ENCODE measurements at regions not wholly inside any gene's neighbourhood (a gene's known extent, or its start where the extent isn't known, plus 50 kb on each side); places are given as distances from the start of the nearest gene placed in this dataset.

DNA sequence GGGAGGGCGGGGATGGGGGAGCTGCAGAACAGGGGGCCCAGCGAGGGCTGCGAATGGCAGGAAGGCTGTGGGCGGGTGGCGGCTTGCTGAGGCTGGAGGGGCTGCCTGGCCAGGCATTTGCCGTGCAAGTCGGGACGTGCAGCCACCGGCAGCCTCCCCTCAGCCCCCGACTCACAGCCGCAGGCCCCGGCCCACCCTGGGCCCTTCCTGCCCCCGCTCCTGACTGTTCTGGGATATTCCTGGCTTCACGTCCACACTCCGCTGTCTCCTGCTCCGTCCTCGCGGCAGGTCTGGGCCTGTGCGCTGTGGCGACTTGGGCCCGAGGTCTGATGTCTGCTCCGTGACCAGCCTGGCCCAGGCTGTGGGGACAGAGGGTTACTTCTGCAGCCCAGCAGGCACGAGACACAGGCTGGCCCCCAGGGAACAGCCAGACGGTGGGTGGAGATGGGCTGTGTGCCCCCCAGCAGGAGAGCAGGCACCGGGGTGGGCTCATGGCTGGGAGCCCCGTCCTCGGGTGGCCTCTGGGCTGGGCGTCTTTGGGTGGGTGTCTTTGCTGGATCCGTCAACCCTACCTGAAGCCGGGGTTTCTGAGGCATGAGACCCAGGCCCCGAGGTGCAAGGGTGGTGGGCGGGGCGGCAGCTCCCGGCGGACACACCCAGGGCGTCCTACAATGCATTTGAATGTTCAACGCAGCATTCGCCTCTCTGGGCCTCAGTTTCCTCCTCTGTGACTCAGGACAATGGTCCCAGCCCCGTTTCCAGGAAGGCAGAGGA, 86.5 kb downstream of the FOXL3 start (continued):
- TF ChIP-seq RCOR1 (conservative IDR thresholded peaks at IDR 0.05; ENCODE audit: low read depth, low read length): no peak

DNA sequence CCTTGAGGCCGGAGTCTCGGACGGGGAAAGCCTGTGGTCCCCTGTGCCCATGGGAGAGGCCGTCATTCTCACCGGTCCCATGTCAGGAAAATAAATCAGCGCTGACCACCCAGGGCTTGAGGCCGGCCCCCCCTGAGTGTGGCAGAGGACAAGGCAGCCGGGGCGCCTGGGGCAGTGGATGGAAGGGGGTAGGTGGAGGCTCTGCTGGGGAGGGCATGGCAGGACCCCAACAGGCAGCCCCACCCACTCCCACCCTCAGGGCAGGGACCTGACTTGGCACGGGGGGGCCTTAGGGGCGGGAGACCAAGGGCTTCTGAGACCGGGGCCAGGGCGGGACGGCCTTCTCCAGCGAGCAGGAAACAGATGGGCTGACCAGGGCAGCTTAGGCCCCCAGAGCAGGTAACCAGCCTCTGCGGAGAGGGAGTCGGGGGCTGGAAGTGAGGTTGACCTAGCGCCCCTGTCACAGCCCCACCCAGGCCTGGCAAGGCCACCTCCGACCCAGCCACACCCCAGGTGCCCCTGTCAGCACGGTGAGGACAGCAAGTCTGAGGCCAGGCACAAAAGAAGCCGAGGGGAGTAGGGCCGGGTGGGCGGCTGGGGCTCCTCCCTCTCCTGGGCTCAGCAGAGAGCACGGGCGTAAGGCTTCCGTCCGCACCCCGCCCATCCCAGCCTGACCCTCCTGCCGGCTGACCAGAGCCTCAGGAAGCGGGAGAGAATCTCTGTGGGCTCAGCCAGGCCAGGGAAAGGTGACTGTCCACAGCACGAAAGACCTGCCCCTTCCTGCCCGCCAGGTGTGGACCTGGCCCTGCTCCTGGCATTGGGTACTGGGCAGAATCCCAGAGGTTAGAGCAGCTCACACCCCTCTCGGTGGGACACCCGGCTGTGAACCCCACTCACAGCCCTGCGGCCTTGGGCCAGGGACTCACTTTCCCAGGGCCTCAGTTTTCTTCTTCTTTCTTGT, 87.4 kb downstream of the FOXL3 start:
- no peak overlapping the region for H3K9ac ChIP-seq (ENCODE audit: control insufficient read depth, insufficient read depth, low read length)
- no peaks in the 10 kb centered on the region for H3K36me3 ChIP-seq (ENCODE audit: control insufficient read depth in 2 of 2, insufficient read depth in 2 of 2, low read length in 1 of 2)
- SMC1A ChIA-PET (ENCODE audit: uncharacterized antibody, unreplicated experiment): no interaction called here
- H3K4me2 ChIP-seq (ENCODE audit: control insufficient read depth, insufficient read depth): no peak overlapping the region
- no peak overlapping the region for H2AFZ ChIP-seq (ENCODE audit: control insufficient read depth, low read depth, low read length)
- no peak overlapping the region for H3K27ac ChIP-seq (ENCODE audit: control insufficient read depth, insufficient read depth)
- H3K79me2 ChIP-seq (ENCODE audit: control insufficient read depth, insufficient read depth, low read length): no peaks in the 10 kb centered on the region
- H3K9me3 ChIP-seq (replicated peaks; ENCODE audit: control insufficient read depth, insufficient read depth, low read length): no peaks in the 10 kb centered on the region; the same call in 2 of the 3 replicates
- BruUV-seq (replicated peaks): no TSS peak
- H4K20me1 ChIP-seq (ENCODE audit: control insufficient read depth, insufficient read depth): no peaks in the 10 kb centered on the region
- no peaks in the 10 kb centered on the region for H3K4me1 ChIP-seq (ENCODE audit: control insufficient read depth, insufficient read depth, low read length)
- 62% methylated on average over 27 of the region's 35 CpGs for WGBS (ENCODE audit: insufficient coverage, insufficient replicate concordance, low lambda C conversion rate, missing lambda C conversion rate)
- FAIRE-seq (no peak), ATAC-seq (no peak), DNase-seq (ENCODE audit: low read depth, low spot score) (no peak)
- intact Hi-C loops (cut with micrococcal nuclease; ENCODE audit: unreplicated experiment) (no loop called here), in situ Hi-C loops (cut with MboI) (no loop called here)
- H3K27me3 ChIP-seq (replicated peaks in 1 of 2; ENCODE audit: control insufficient read depth in 2 of 2, insufficient read depth in 2 of 2, low read length in 1 of 2): no peaks in the 10 kb centered on the region
- no peak overlapping the region for H3K4me3 ChIP-seq
- POLR2A ChIA-PET: no interaction called here
- RAD21 ChIA-PET (ENCODE audit: unreplicated experiment): no interaction called here
- CTCF ChIA-PET: no interaction called here
- TF ChIP-seq ZNF207 (IDR thresholded peaks at IDR 0.05; ENCODE audit: borderline replicate concordance) (no peak), RCOR1 (conservative IDR thresholded peaks at IDR 0.05; ENCODE audit: low read depth, low read length) (no peak), SRF (IDR thresholded peaks at IDR 0.05; ENCODE audit: low read depth in 2 of 2, low read length in 2 of 2) (no peak), SMAD5 (IDR thresholded peaks at IDR 0.05; ENCODE audit: low read depth) (no peak), BRCA1 (IDR thresholded peaks at IDR 0.05; ENCODE audit: low read depth, low read length) (no peak), NR2F1 (conservative IDR thresholded peaks at IDR 0.05) (no peak), NFIC (IDR thresholded peaks at IDR 0.05; ENCODE audit: low read depth, low read length) (no peak), POLR2A (IDR thresholded peaks at IDR 0.05; ENCODE audit: low read depth, low read length) (no peak), ATF7 (IDR thresholded peaks at IDR 0.05; ENCODE audit: low read depth) (no peak), IKZF2 (IDR thresholded peaks at IDR 0.05) (no peak), BMI1 (IDR thresholded peaks at IDR 0.05; ENCODE audit: borderline replicate concordance) (no peak), TBL1XR1 (IDR thresholded peaks at IDR 0.05; ENCODE audit: low read depth, low read length) (no peak), NBN (IDR thresholded peaks at IDR 0.05) (no peak), POU2F2 (IDR thresholded peaks at IDR 0.05; ENCODE audit: borderline replicate concordance, low read depth, low read length) (no peak), KLF5 (IDR thresholded peaks at IDR 0.05; ENCODE audit: partially characterized antibody) (no peak)
- TF ChIP-seq, protein P1, sequence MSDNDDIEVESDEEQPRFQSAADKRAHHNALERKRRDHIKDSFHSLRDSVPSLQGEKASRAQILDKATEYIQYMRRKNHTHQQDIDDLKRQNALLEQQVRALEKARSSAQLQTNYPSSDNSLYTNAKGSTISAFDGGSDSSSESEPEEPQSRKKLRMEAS (IDR thresholded peaks at IDR 0.05; ENCODE audit: low read depth, low read length): no peak
- TF ChIP-seq, protein P2, sequence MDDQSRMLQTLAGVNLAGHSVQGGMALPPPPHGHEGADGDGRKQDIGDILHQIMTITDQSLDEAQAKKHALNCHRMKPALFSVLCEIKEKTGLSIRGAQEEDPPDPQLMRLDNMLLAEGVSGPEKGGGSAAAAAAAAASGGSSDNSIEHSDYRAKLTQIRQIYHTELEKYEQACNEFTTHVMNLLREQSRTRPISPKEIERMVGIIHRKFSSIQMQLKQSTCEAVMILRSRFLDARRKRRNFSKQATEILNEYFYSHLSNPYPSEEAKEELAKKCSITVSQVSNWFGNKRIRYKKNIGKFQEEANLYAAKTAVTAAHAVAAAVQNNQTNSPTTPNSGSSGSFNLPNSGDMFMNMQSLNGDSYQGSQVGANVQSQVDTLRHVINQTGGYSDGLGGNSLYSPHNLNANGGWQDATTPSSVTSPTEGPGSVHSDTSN (IDR thresholded peaks at IDR 0.05; ENCODE audit: insufficient replicate concordance, low read depth, low read length): no peak
- TF ChIP-seq, protein P3, sequence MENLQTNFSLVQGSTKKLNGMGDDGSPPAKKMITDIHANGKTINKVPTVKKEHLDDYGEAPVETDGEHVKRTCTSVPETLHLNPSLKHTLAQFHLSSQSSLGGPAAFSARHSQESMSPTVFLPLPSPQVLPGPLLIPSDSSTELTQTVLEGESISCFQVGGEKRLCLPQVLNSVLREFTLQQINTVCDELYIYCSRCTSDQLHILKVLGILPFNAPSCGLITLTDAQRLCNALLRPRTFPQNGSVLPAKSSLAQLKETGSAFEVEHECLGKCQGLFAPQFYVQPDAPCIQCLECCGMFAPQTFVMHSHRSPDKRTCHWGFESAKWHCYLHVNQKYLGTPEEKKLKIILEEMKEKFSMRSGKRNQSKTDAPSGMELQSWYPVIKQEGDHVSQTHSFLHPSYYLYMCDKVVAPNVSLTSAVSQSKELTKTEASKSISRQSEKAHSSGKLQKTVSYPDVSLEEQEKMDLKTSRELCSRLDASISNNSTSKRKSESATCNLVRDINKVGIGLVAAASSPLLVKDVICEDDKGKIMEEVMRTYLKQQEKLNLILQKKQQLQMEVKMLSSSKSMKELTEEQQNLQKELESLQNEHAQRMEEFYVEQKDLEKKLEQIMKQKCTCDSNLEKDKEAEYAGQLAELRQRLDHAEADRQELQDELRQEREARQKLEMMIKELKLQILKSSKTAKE (IDR thresholded peaks at IDR 0.05; ENCODE audit: low read depth, poor library complexity, severe bottlenecking): no peak

All from GM12878 (cell line).